ENCODE measurements at regions not wholly inside any gene's neighbourhood (a gene's known extent, or its start where the extent isn't known, plus 50 kb on each side); places are given as distances from the start of the nearest gene placed in this dataset.

- Mint-ChIP-seq H3K9me3 (ENCODE audit: low read depth, unreplicated experiment) (no peaks in the 10 kb centered on the region), H3K4me1 (ENCODE audit: low read depth, unreplicated experiment) (peaks cover 23% of the 10 kb centered on the region), H3K36me3 (ENCODE audit: insufficient read depth, unreplicated experiment) (no peaks in the 10 kb centered on the region), H3K27ac (ENCODE audit: unreplicated experiment) (no peak overlapping the region), H3K27me3 (ENCODE audit: unreplicated experiment) (no peaks in the 10 kb centered on the region), H3K4me3 (ENCODE audit: low read depth, unreplicated experiment) (no peak overlapping the region)
- intact Hi-C loops (cut with micrococcal nuclease; ENCODE audit: unreplicated experiment) = no loop called here
- CTCF ChIA-PET = no interaction called here
- no peak for DNase-seq
- BruUV-seq (replicated peaks) = no TSS peak
- no peak for TF ChIP-seq CTCF (IDR thresholded peaks at IDR 0.05; ENCODE audit: unreplicated experiment)
Observed at GRCh38 chr11:29306527-29306926, 710.3 kb downstream of the KCNA4 start.

GRCh38 chr11:29305456-29306232 is 711.2 kb downstream of the KCNA4 start:
- CTCF ChIA-PET = no interaction called here
- Mint-ChIP-seq H3K27ac (ENCODE audit: unreplicated experiment) (no peak overlapping the region), H3K4me1 (ENCODE audit: low read depth, unreplicated experiment) (peaks cover 22% of the 10 kb centered on the region), H3K4me3 (ENCODE audit: low read depth, unreplicated experiment) (no peak overlapping the region), H3K9me3 (ENCODE audit: low read depth, unreplicated experiment) (no peaks in the 10 kb centered on the region), H3K36me3 (ENCODE audit: insufficient read depth, unreplicated experiment) (no peaks in the 10 kb centered on the region), H3K27me3 (ENCODE audit: unreplicated experiment) (no peaks in the 10 kb centered on the region)
- intact Hi-C loops (cut with micrococcal nuclease; ENCODE audit: unreplicated experiment) = no loop called here
- DNase-seq = no peak
- no peak for TF ChIP-seq CTCF (IDR thresholded peaks at IDR 0.05; ENCODE audit: unreplicated experiment)
- BruUV-seq (replicated peaks) = no TSS peak

- Mint-ChIP-seq H3K9me3 (ENCODE audit: low read depth, unreplicated experiment) (no peaks in the 10 kb centered on the region), H3K4me1 (ENCODE audit: low read depth, unreplicated experiment) (peaks cover 10% of the 10 kb centered on the region), H3K36me3 (ENCODE audit: insufficient read depth, unreplicated experiment) (no peaks in the 10 kb centered on the region), H3K4me3 (ENCODE audit: low read depth, unreplicated experiment) (no peak overlapping the region), H3K27me3 (ENCODE audit: unreplicated experiment) (no peaks in the 10 kb centered on the region), H3K27ac (ENCODE audit: unreplicated experiment) (no peak overlapping the region)
- DNase-seq = no peak
- no peak for TF ChIP-seq CTCF (IDR thresholded peaks at IDR 0.05; ENCODE audit: unreplicated experiment)
- CTCF ChIA-PET = no interaction called here
- BruUV-seq (replicated peaks) = no TSS peak
- intact Hi-C loops (cut with micrococcal nuclease; ENCODE audit: unreplicated experiment) = no loop called here
Observed at GRCh38 chr11:29300420-29300819, 716.4 kb downstream of the KCNA4 start.

- no TSS peak for BruUV-seq (replicated peaks)
- Mint-ChIP-seq H3K4me1 (ENCODE audit: low read depth, unreplicated experiment) (peaks cover 23% of the 10 kb centered on the region), H3K27me3 (ENCODE audit: unreplicated experiment) (no peaks in the 10 kb centered on the region)
Observed at GRCh38 chr11:29296680-29297079, 720.1 kb downstream of the KCNA4 start.

More at GRCh38 chr11:29296680-29297079, 720.1 kb downstream of the KCNA4 start:
- no peak overlapping the region for H3K4me3 Mint-ChIP-seq (ENCODE audit: low read depth, unreplicated experiment)
- H3K36me3 Mint-ChIP-seq (ENCODE audit: insufficient read depth, unreplicated experiment) = no peaks in the 10 kb centered on the region
- no peak for DNase-seq
- TF ChIP-seq CTCF (IDR thresholded peaks at IDR 0.05; ENCODE audit: unreplicated experiment) = no peak
- intact Hi-C loops (cut with micrococcal nuclease; ENCODE audit: unreplicated experiment) = no loop called here
- CTCF ChIA-PET = no interaction called here
- no peaks in the 10 kb centered on the region for H3K9me3 Mint-ChIP-seq (ENCODE audit: low read depth, unreplicated experiment)
- H3K27ac Mint-ChIP-seq (ENCODE audit: unreplicated experiment) = no peak overlapping the region

All from Calu3 (cell line).